Ramos (cell line): ENCODE measurements at regions not wholly inside any gene's neighbourhood (a gene's known extent, or its start where the extent isn't known, plus 50 kb on each side); places are given as distances from the start of the nearest gene placed in this dataset.

Experiments
- in situ Hi-C: fragments of 300-500 bp; cut with MboI; formaldehyde crosslinking; loops from one replicate; pipeline ENCODE4 v1.14.3; 2022; ENCODE audit warnings: low sequenced_read_pairs; ENCODE audit not compliant: unreplicated experiment

GRCh38 chr17:71376933-71377332 lies 743.9 kb upstream of the SOX9 start:
- in situ Hi-C loops, result no loop called here

- in situ Hi-C loops, result no loop called here
These were observed 742.8 kb upstream of the SOX9 start for GRCh38 chr17:71378036-71378435.

GRCh38 chr17:71378741-71379140 lies 742.1 kb upstream of the SOX9 start:
- in situ Hi-C loops, result no loop called here

GRCh38 chr17:71379512-71379911 lies 741.3 kb upstream of the SOX9 start:
- in situ Hi-C loops, result no loop called here

DNA sequence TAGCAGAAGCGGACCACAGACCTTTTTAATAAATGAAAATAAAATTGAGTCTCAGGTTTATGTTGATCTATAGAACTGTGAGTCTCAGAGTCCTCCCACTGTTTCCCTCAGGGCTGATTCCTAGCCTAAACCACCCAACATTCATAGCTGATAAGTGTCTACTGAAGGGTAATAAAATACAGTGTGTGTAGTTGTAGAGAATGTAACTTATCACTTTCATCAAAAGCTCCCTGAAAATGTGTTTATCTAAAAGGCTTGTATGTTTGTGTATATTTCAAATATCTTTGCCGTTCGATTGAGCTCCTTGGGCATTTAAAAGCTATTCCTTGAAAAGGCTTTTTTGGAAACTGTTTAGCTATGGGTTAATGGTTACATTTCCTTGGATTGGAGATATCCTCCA lies 740.3 kb upstream of the SOX9 start:
- in situ Hi-C loops, result no loop called here

DNA sequence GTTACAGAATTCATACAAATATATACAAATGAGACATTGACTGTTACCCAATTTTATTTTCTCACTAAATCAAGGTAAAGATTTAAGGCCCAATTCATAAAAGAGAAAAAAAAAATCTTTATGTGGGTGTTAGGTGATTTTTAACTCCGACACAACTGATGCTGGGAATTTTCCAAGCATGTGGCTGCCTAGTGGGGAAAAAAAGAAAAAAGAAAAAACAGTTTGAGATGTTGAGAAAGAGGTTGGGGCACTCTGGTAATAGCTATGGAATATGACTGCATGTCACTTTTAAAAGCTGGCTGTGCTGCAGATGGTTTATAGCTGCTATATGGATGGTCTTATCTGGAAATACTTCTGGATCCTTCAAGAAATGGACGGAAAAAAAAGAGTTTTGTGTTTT lies 739.9 kb upstream of the SOX9 start:
- in situ Hi-C loops, result no loop called here

DNA sequence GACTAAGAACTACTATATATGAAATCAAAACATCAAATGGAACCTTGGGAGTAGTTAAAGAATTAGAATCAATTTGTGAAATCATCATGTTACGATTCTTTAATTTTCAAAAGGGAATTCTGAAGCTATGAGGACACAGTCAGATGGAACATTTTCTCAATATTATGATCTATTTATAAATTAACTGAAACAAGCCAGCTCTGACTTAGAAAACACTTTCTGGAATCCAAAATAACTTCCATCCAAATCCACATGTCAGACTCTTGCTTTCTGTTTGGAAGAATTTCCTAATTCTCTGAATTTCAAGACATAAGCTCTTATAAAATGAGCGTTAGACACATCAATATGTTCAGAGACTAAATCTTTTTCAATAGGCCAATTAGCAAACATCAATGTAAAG lies 737.7 kb upstream of the SOX9 start:
- in situ Hi-C loops, result no loop called here

GRCh38 chr17:71387456-71387855 lies 733.4 kb upstream of the SOX9 start:
- in situ Hi-C loops, result no loop called here

GRCh38 chr17:71392715-71393567 lies 727.9 kb upstream of the SOX9 start:
- in situ Hi-C loops, result no loop called here

GRCh38 chr17:71395901-71396300 lies 724.9 kb upstream of the SOX9 start:
- in situ Hi-C loops, result no loop called here

GRCh38 chr17:71396711-71397110 lies 724.1 kb upstream of the SOX9 start:
- in situ Hi-C loops, result no loop called here

- in situ Hi-C loops, result no loop called here
These were observed 722.8 kb upstream of the SOX9 start for GRCh38 chr17:71398025-71398424.

GRCh38 chr17:71398800-71399219 lies 722.0 kb upstream of the SOX9 start:
- in situ Hi-C loops, result no loop called here

- in situ Hi-C loops, result no loop called here
These were observed 721.6 kb upstream of the SOX9 start for GRCh38 chr17:71399221-71399620.

DNA sequence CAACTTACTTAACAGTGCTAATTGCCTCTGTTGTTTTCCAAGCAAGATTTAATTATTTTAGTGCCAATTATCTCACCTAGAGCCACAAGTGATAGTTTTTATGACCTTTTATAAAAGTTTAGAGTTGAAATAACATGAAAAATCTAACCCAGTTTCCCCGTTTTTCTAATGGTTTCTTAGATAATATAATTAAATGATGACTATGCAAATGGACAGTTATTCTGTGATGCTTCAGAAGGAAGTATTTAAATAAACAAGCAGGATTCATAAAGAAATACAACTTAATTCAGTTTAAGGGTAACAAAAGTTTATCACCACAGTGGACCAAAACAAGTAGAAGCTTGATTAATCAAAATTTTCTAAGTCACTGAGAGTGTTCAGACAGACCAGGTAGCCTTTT lies 721.2 kb upstream of the SOX9 start:
- in situ Hi-C loops, result no loop called here

DNA sequence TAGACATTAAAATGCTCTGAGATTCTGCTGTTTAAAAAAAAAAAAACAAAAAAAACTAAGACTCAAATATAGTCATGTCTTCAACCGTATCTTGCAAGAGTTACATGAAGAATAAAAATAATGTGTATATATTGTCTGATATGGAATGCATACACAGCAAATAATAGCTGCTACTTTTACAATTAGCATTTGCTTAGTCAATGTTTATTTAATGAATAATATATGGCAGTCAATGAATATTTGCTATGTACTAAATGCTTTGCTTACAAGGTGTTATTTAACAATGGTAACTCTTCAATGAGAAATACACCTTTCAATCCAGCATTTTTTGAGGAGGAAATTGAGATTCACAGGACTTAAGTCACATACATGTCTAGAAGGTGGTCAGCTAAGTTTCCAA lies 718.8 kb upstream of the SOX9 start:
- in situ Hi-C loops, result no loop called here

- in situ Hi-C loops, result no loop called here
These were observed 718.1 kb upstream of the SOX9 start for GRCh38 chr17:71402661-71403141.

GRCh38 chr17:71405101-71405500 lies 715.7 kb upstream of the SOX9 start:
- in situ Hi-C loops, result no loop called here

- in situ Hi-C loops, result no loop called here
These were observed 712.8 kb upstream of the SOX9 start for GRCh38 chr17:71407981-71408380.

DNA sequence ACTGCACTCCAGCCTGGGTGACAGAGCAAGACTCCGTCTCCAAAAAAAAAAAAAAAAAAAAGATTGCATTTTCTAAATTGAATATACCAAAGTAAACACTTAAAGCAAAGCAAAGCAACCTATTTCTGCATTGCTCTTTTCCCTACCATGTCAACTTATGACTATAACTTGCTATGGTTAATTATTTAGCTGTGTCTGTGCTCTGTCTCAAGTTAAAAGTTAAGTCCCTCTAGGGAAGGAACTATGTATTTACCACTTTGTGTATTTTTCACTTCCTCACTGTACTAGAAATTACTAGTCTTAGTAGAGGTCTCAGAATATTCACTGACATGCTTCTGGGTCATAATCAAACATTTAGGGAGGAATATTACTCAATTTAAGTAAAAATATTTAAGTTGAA lies 711.7 kb upstream of the SOX9 start:
- in situ Hi-C loops, result no loop called here

GRCh38 chr17:71409712-71410111 lies 711.1 kb upstream of the SOX9 start:
- in situ Hi-C loops, result no loop called here

- in situ Hi-C loops, result no loop called here
These were observed 708.0 kb upstream of the SOX9 start for GRCh38 chr17:71412803-71413202.
